Keratinocyte (primary cell): ENCODE measurements at regions not wholly inside any gene's neighbourhood (a gene's known extent, or its start where the extent isn't known, plus 50 kb on each side); places are given as distances from the start of the nearest gene placed in this dataset.

Experiments
- DNase-seq: peaks from one replicate; pipeline ENCODE4 v3.0.0-alpha.2; 2011; ENCODE audit warnings: low read depth, missing footprints, low spot score
- FAIRE-seq: peaks from 2 replicates; lab custom pipeline; 2011; peaks lifted over from hg19 to GRCh38; lab: Jason Lieb, UNC
- H2AFZ ChIP-seq: 2 replicates; pipeline ENCODE4 v1.6.0; 2012; ENCODE audit warnings: low read length, control low read depth, inconsistent platforms; ENCODE audit not compliant: control insufficient read depth
- H3K27ac ChIP-seq: 2 replicates; pipeline ENCODE4 v1.5.1; 2011; ENCODE audit warnings: low read length; ENCODE audit not compliant: control insufficient read depth, insufficient read depth
- H3K27me3 ChIP-seq: 3 replicates; pipeline ENCODE4 v1.6.0; 2011; ENCODE audit warnings: low read length; ENCODE audit not compliant: control insufficient read depth, insufficient read depth; ENCODE audit errors: extremely low read depth
- H3K36me3 ChIP-seq, 2 experiments: 2 replicates in 1 of 2; 3 replicates in 1 of 2; pipeline ENCODE4 v1.5.1; 2011; ENCODE audit warnings: low read length in 2 of 2, mild to moderate bottlenecking in 1 of 2; ENCODE audit not compliant: control insufficient read depth in 2 of 2, insufficient read depth in 2 of 2; ENCODE audit errors: extremely low read depth in 1 of 2
- H3K4me1 ChIP-seq: 3 replicates; pipeline ENCODE4 v1.5.1; 2011; ENCODE audit warnings: low read length; ENCODE audit not compliant: control insufficient read depth, insufficient read depth; ENCODE audit errors: extremely low read depth
- H3K4me2 ChIP-seq: 3 replicates; pipeline ENCODE4 v1.6.0; 2011; ENCODE audit warnings: low read depth, low read length; ENCODE audit not compliant: control insufficient read depth, insufficient read depth; ENCODE audit errors: extremely low read depth
- H3K4me3 ChIP-seq, 3 experiments: fragments of 200-600 bp in 1 of 3; sonication (generic) in 1 of 3; 2 replicates in 2 of 3; 3 replicates in 1 of 3; pipeline ENCODE4 v1.5.1; 2011 to 2016; ENCODE audit warnings: low read length in 3 of 3, mild to moderate bottlenecking in 3 of 3, control low read depth in 2 of 3, inconsistent platforms in 1 of 3, low read depth in 1 of 3, mixed read lengths in 1 of 3, mixed run types in 1 of 3, moderate library complexity in 1 of 3; ENCODE audit not compliant: control insufficient read depth in 2 of 3, insufficient read depth in 2 of 3; ENCODE audit errors: extremely low read depth in 1 of 3
- H3K79me2 ChIP-seq: 2 replicates; pipeline ENCODE4 v1.6.0; 2012; ENCODE audit warnings: low read length; ENCODE audit not compliant: control insufficient read depth, insufficient read depth
- H3K9ac ChIP-seq: 3 replicates; pipeline ENCODE4 v1.6.0; 2011; ENCODE audit warnings: low read length; ENCODE audit not compliant: control insufficient read depth, insufficient read depth; ENCODE audit errors: extremely low read depth
- H3K9me1 ChIP-seq: 3 replicates; pipeline ENCODE4 v1.6.0; 2011; ENCODE audit warnings: low read length; ENCODE audit not compliant: control insufficient read depth, insufficient read depth; ENCODE audit errors: extremely low read depth
- H3K9me3 ChIP-seq: 2 replicates; pipeline ENCODE4 v1.5.1; 2012; ENCODE audit warnings: low read depth, low read length; ENCODE audit not compliant: control insufficient read depth
- H4K20me1 ChIP-seq: 3 replicates; pipeline ENCODE4 v1.6.0; 2011; ENCODE audit warnings: low read length; ENCODE audit not compliant: control insufficient read depth, insufficient read depth; ENCODE audit errors: extremely low read depth
- CTCF ChIP-seq, 3 experiments: IDR thresholded peaks in 1 of 3; conservative IDR thresholded peaks in 1 of 3; optimal IDR thresholded peaks in 1 of 3; 2 replicates in 2 of 3; 3 replicates in 1 of 3; pipeline versions ENCODE3 to v1.5.1; 2011; ENCODE audit warnings: low read length in 3 of 3, mild to moderate bottlenecking in 3 of 3, moderate library complexity in 2 of 3, control low read depth in 1 of 3, inconsistent platforms in 1 of 3; ENCODE audit not compliant: insufficient read depth in 2 of 3; ENCODE audit errors: extremely low read depth in 1 of 3
- EZH2 ChIP-seq: IDR thresholded peaks from one replicate; pipeline ENCODE4 v1.6.1; 2012; ENCODE audit warnings: inconsistent platforms, mild to moderate bottlenecking, low read length, moderate library complexity
- dilution Hi-C: fragments of 300-500 bp; cut with MboI; formaldehyde crosslinking; loops from one replicate; pipeline ENCODE4 v1.7.0; 2020; ENCODE audit warnings: low sequenced_read_pairs; ENCODE audit not compliant: extremely low pct_ligation_motif_present

GRCh38 chr5:26763215-26763614, 275.2 kb downstream of the CDH9 start:
- no peaks in the 10 kb centered on the region for H3K4me1 ChIP-seq
- H2AFZ ChIP-seq, result no peak overlapping the region
- FAIRE-seq (no peak), DNase-seq (no peak)
- dilution Hi-C loops, result no loop called here
- no peaks in the 10 kb centered on the region for H3K36me3 ChIP-seq
- H3K9me3 ChIP-seq, result no peaks in the 10 kb centered on the region
- H3K4me3 ChIP-seq, result no peak overlapping the region
- H4K20me1 ChIP-seq, result no peaks in the 10 kb centered on the region
- no peak overlapping the region for H3K4me2 ChIP-seq
- no peaks in the 10 kb centered on the region for H3K9me1 ChIP-seq
- H3K79me2 ChIP-seq, result no peaks in the 10 kb centered on the region
- no peak for TF ChIP-seq CTCF (optimal IDR thresholded peaks at IDR 0.05 in 1 of 3, IDR thresholded peaks at IDR 0.05 in 1 of 3, conservative IDR thresholded peaks at IDR 0.05 in 1 of 3; ENCODE audit: extremely low read depth in 1 of 3, insufficient read depth in 2 of 3, low read length in 3 of 3)
- TF ChIP-seq EZH2, result no peak
- no peak overlapping the region for H3K9ac ChIP-seq
- H3K27me3 ChIP-seq, result no peaks in the 10 kb centered on the region
- H3K27ac ChIP-seq, result no peak overlapping the region

GRCh38 chr5:26761446-26761845, 276.9 kb downstream of the CDH9 start:
- H3K4me1 ChIP-seq, result no peaks in the 10 kb centered on the region
- H3K9ac ChIP-seq, result no peak overlapping the region
- H3K9me3 ChIP-seq, result no peaks in the 10 kb centered on the region
- no peak overlapping the region for H3K27ac ChIP-seq
- DNase-seq (no peak), FAIRE-seq (no peak)
- H4K20me1 ChIP-seq, result no peaks in the 10 kb centered on the region
- dilution Hi-C loops, result no loop called here
- no peaks in the 10 kb centered on the region for H3K36me3 ChIP-seq
- TF ChIP-seq EZH2 (no peak), CTCF (optimal IDR thresholded peaks at IDR 0.05 in 1 of 3, IDR thresholded peaks at IDR 0.05 in 1 of 3, conservative IDR thresholded peaks at IDR 0.05 in 1 of 3; ENCODE audit: extremely low read depth in 1 of 3, insufficient read depth in 2 of 3, low read length in 3 of 3) (no peak)
- H3K4me3 ChIP-seq, result no peak overlapping the region
- H3K9me1 ChIP-seq, result no peaks in the 10 kb centered on the region
- no peak overlapping the region for H3K4me2 ChIP-seq
- H2AFZ ChIP-seq, result no peak overlapping the region
- H3K27me3 ChIP-seq, result no peaks in the 10 kb centered on the region
- H3K79me2 ChIP-seq, result no peaks in the 10 kb centered on the region
